ENCODE measurements at regions not wholly inside any gene's neighbourhood (a gene's known extent, or its start where the extent isn't known, plus 50 kb on each side); places are given as distances from the start of the nearest gene placed in this dataset.

- no peak for DNase-seq (ENCODE audit: low read depth)
- TF ChIP-seq CTCF (conservative IDR thresholded peaks at IDR 0.05; ENCODE audit: low read length), result no peak
- H3K4me3 ChIP-seq (ENCODE audit: low read length), result no peak overlapping the region
Measured at GRCh38 chr2:60371219-60371618, 182.2 kb downstream of the BCL11A start.

GRCh38 chr2:60370814-60371213 is 182.6 kb downstream of the BCL11A start:
- no peak overlapping the region for H3K4me3 ChIP-seq (ENCODE audit: low read length)
- no peak for DNase-seq (ENCODE audit: low read depth)
- no peak for TF ChIP-seq CTCF (conservative IDR thresholded peaks at IDR 0.05; ENCODE audit: low read length)

- no peak for DNase-seq (ENCODE audit: low read depth)
- H3K4me3 ChIP-seq (ENCODE audit: low read length), result no peak overlapping the region
- no peak for TF ChIP-seq CTCF (conservative IDR thresholded peaks at IDR 0.05; ENCODE audit: low read length)
Measured at GRCh38 chr2:60368456-60368855, 185.0 kb downstream of the BCL11A start.

GRCh38 chr2:60366135-60366712 is 187.2 kb downstream of the BCL11A start:
- DNase-seq (ENCODE audit: low read depth), result no peak
- no peak for TF ChIP-seq CTCF (conservative IDR thresholded peaks at IDR 0.05; ENCODE audit: low read length)
- H3K4me3 ChIP-seq (ENCODE audit: low read length), result no peak overlapping the region

GRCh38 chr2:60365556-60365955 is 187.9 kb downstream of the BCL11A start:
- peak; percentile 28 for DNase-seq (ENCODE audit: low read depth)
- no peak for TF ChIP-seq CTCF (conservative IDR thresholded peaks at IDR 0.05; ENCODE audit: low read length)
- H3K4me3 ChIP-seq (ENCODE audit: low read length), result no peak overlapping the region

GRCh38 chr2:60364491-60364890 is 189.0 kb downstream of the BCL11A start:
- no peak overlapping the region for H3K4me3 ChIP-seq (ENCODE audit: low read length)
- TF ChIP-seq CTCF (conservative IDR thresholded peaks at IDR 0.05; ENCODE audit: low read length), result no peak
- no peak for DNase-seq (ENCODE audit: low read depth)

GRCh38 chr2:60361498-60361897 is 192.0 kb downstream of the BCL11A start:
- no peak for DNase-seq (ENCODE audit: low read depth)
- H3K4me3 ChIP-seq (ENCODE audit: low read length), result no peak overlapping the region
- TF ChIP-seq CTCF (conservative IDR thresholded peaks at IDR 0.05; ENCODE audit: low read length), result no peak
